ENCODE measurements at regions not wholly inside any gene's neighbourhood (a gene's known extent, or its start where the extent isn't known, plus 50 kb on each side); places are given as distances from the start of the nearest gene placed in this dataset.

DNA sequence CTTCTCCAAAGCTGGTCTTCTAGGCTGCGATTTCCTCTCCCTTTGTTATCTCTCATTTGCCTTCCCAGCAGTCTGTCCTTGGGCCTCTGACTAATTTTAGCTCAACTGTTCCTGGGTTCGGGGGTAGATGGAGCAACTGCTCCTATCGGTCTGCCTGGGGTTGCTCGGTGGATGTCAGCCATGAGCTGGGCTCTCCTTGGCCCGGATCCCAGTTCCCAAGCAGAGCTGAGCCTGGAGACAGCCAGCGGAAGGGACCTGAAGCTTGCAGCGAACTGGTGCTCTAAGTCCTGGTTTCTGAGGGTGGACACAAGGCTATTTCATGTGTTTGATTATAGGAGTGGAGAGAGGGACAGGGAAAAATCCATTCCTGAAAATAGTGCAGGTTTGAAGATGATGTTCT lies 423.0 kb downstream of the RPS6KC1 start:
- CTCF ChIA-PET: interaction anchor here (0.9 to 1.0 kb wide), 2 partner anchors 10 to 13 kb away, joined by 3 read pairs; no protein-coding TSS in a partner anchor

More for the DNA sequence above, 423.0 kb downstream of the RPS6KC1 start:
- H3K27ac Mint-ChIP-seq: no peak overlapping the region; the same call in 1 of the 2 replicates
- ATAC-seq (peak; percentile 83), DNase-seq (ENCODE audit: low spot score) (no peak)
- no peaks in the 10 kb centered on the region for H3K9me3 Mint-ChIP-seq
- POLR2A ChIA-PET: no interaction called here
- TF ChIP-seq KAT7 (CRISPR knock-in tag; IDR thresholded peaks at IDR 0.05; ENCODE audit: borderline replicate concordance) (no peak), NFATC4 (CRISPR knock-in tag; IDR thresholded peaks at IDR 0.05) (no peak), MYBL2 (CRISPR knock-in tag; IDR thresholded peaks at IDR 0.05) (no peak), USF2 (CRISPR knock-in tag; IDR thresholded peaks at IDR 0.05) (no peak), ZNF532 (CRISPR knock-in tag; IDR thresholded peaks at IDR 0.05; ENCODE audit: borderline replicate concordance) (no peak), SOX15 (CRISPR knock-in tag; IDR thresholded peaks at IDR 0.05) (no peak), TEAD1 (CRISPR knock-in tag; IDR thresholded peaks at IDR 0.05) (no peak), ZNF138 (CRISPR knock-in tag; conservative IDR thresholded peaks at IDR 0.05) (no peak), TCF7 (CRISPR knock-in tag; IDR thresholded peaks at IDR 0.05; ENCODE audit: low read depth) (no peak), USF1 (CRISPR knock-in tag; IDR thresholded peaks at IDR 0.05) (no peak), ZNF263 (CRISPR knock-in tag; IDR thresholded peaks at IDR 0.05; ENCODE audit: low read depth) (no peak)
- TF ChIP-seq, protein P1, sequence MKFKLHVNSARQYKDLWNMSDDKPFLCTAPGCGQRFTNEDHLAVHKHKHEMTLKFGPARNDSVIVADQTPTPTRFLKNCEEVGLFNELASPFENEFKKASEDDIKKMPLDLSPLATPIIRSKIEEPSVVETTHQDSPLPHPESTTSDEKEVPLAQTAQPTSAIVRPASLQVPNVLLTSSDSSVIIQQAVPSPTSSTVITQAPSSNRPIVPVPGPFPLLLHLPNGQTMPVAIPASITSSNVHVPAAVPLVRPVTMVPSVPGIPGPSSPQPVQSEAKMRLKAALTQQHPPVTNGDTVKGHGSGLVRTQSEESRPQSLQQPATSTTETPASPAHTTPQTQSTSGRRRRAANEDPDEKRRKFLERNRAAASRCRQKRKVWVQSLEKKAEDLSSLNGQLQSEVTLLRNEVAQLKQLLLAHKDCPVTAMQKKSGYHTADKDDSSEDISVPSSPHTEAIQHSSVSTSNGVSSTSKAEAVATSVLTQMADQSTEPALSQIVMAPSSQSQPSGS (CRISPR knock-in tag; IDR thresholded peaks at IDR 0.05; ENCODE audit: borderline replicate concordance, low read depth): no peak
- TF ChIP-seq, protein P2, sequence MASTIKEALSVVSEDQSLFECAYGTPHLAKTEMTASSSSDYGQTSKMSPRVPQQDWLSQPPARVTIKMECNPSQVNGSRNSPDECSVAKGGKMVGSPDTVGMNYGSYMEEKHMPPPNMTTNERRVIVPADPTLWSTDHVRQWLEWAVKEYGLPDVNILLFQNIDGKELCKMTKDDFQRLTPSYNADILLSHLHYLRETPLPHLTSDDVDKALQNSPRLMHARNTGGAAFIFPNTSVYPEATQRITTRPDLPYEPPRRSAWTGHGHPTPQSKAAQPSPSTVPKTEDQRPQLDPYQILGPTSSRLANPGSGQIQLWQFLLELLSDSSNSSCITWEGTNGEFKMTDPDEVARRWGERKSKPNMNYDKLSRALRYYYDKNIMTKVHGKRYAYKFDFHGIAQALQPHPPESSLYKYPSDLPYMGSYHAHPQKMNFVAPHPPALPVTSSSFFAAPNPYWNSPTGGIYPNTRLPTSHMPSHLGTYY (CRISPR knock-in tag; IDR thresholded peaks at IDR 0.05): no peak
- TF ChIP-seq, protein P3, sequence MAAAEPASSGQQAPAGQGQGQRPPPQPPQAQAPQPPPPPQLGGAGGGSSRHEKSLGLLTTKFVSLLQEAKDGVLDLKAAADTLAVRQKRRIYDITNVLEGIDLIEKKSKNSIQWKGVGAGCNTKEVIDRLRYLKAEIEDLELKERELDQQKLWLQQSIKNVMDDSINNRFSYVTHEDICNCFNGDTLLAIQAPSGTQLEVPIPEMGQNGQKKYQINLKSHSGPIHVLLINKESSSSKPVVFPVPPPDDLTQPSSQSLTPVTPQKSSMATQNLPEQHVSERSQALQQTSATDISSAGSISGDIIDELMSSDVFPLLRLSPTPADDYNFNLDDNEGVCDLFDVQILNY (CRISPR knock-in tag; IDR thresholded peaks at IDR 0.05): no peak
- TF ChIP-seq, protein P4, sequence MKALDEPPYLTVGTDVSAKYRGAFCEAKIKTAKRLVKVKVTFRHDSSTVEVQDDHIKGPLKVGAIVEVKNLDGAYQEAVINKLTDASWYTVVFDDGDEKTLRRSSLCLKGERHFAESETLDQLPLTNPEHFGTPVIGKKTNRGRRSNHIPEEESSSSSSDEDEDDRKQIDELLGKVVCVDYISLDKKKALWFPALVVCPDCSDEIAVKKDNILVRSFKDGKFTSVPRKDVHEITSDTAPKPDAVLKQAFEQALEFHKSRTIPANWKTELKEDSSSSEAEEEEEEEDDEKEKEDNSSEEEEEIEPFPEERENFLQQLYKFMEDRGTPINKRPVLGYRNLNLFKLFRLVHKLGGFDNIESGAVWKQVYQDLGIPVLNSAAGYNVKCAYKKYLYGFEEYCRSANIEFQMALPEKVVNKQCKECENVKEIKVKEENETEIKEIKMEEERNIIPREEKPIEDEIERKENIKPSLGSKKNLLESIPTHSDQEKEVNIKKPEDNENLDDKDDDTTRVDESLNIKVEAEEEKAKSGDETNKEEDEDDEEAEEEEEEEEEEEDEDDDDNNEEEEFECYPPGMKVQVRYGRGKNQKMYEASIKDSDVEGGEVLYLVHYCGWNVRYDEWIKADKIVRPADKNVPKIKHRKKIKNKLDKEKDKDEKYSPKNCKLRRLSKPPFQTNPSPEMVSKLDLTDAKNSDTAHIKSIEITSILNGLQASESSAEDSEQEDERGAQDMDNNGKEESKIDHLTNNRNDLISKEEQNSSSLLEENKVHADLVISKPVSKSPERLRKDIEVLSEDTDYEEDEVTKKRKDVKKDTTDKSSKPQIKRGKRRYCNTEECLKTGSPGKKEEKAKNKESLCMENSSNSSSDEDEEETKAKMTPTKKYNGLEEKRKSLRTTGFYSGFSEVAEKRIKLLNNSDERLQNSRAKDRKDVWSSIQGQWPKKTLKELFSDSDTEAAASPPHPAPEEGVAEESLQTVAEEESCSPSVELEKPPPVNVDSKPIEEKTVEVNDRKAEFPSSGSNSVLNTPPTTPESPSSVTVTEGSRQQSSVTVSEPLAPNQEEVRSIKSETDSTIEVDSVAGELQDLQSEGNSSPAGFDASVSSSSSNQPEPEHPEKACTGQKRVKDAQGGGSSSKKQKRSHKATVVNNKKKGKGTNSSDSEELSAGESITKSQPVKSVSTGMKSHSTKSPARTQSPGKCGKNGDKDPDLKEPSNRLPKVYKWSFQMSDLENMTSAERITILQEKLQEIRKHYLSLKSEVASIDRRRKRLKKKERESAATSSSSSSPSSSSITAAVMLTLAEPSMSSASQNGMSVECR (CRISPR knock-in tag; IDR thresholded peaks at IDR 0.05; ENCODE audit: borderline replicate concordance): no peak
- H3K36me3 Mint-ChIP-seq: no peaks in the 10 kb centered on the region
- no peak overlapping the region for H3K4me3 Mint-ChIP-seq
- H3K4me1 Mint-ChIP-seq: peaks cover 19% of the 10 kb centered on the region
- no peaks in the 10 kb centered on the region for H3K27me3 Mint-ChIP-seq (ENCODE audit: low read depth)
